ENCODE measurements at regions not wholly inside any gene's neighbourhood (a gene's known extent, or its start where the extent isn't known, plus 50 kb on each side); places are given as distances from the start of the nearest gene placed in this dataset.

DNA sequence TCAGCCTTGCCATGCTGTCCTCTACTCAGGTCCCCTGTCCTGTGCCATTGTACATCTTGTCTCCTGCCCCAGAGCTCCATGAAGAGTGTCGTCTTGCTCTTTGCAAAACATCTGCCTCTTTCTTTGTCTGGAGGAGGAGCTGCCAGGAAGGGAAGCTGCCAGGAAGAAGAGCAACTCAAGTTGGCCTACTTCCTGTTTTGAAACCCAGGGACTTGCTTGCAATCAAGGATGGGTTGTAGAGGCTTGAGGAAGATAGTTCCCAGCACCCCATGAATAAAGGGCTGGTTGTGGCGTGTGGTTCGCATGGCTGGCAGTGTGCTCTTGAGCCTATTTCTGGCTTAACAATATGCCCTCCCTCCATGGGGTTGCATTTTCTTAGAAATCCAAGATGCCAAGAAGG lies 53.0 kb upstream of the CPEB4 start:
- no peak overlapping the region for H3K4me3 ChIP-seq
- WGBS, 10 experiments: 93% methylated on average over 3 of the region's 3 CpGs; no CpG with 5 or more reads in 9 of the 10 experiments

GRCh38 chr5:173835661-173836060 lies 52.5 kb upstream of the CPEB4 start:
- ATAC-seq (replicated peaks in 6 of 8): peak in 2 of 8 experiments; percentile 24 to 35
- Histone ChIP-seq H3K27ac (no peak overlapping the region), H3K4me1 (replicated peaks in 1 of 2) (peaks cover 7 to 15% of the 10 kb centered on the region in 2 donors), H3K4me3 (no peak overlapping the region)
- in situ Hi-C loops (cut with MboI; ENCODE audit: low pct_unique_long_range_greater_than_20kb in 2 of 9, low sequenced_read_pairs in 9 of 9, unreplicated experiment in 9 of 9): no loop called here
- WGBS, 10 experiments: 13 to 96% (median 60%) methylated on average over 1 to 5 of the region's 6 CpGs; no CpG with 5 or more reads in 3 of the 10 experiments

More for the DNA sequence above, 53.0 kb upstream of the CPEB4 start:
- no peak overlapping the region for H3K27ac ChIP-seq
- ATAC-seq (replicated peaks in 6 of 8): no peak
- H3K4me1 ChIP-seq (replicated peaks in 1 of 2): peaks cover 7 to 15% of the 10 kb centered on the region in 2 donors
- in situ Hi-C loops (cut with MboI; ENCODE audit: low pct_unique_long_range_greater_than_20kb in 2 of 9, low sequenced_read_pairs in 9 of 9, unreplicated experiment in 9 of 9): no loop called here

DNA sequence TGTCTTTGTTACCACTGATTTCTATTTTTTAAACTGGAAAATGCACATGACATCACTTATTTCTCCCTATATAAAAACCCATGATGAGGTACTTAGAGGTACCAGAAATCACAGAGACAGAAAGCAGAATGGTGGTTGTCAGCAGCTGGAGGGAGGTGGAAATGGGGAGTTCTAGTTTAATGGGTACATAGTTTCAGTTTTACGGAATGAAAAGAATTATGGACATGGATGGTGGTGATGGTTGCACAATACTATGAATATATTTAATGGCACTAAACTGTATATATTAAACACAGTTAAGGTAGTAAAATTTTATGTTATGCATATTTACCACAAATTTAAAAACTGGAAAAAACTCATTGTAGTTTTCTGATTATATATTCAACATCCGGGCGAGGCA lies 50.5 kb upstream of the CPEB4 start:
- in situ Hi-C loops (cut with MboI; ENCODE audit: low pct_unique_long_range_greater_than_20kb in 2 of 9, low sequenced_read_pairs in 9 of 9, unreplicated experiment in 9 of 9): no loop called here
- no peak overlapping the region for H3K4me3 ChIP-seq
- H3K4me1 ChIP-seq (replicated peaks in 1 of 2): peaks cover 7 to 13% of the 10 kb centered on the region in 2 donors
- no peak for ATAC-seq (replicated peaks in 6 of 8)
- 81 to 100% (median 94%) methylated on average over 1 to 3 of the region's 3 CpGs; no CpG with 5 or more reads in 1 of the 10 experiments for WGBS, 10 experiments
- H3K27ac ChIP-seq: no peak overlapping the region
